Mesenchymal stem cell (in vitro differentiated cells and primary cell): ENCODE measurements at regions not wholly inside any gene's neighbourhood (a gene's known extent, or its start where the extent isn't known, plus 50 kb on each side); places are given as distances from the start of the nearest gene placed in this dataset.

Experiments
- DNase-seq: peaks from one replicate; pipeline ENCODE4 v3.0.0-alpha.2; 2013
- H2AFZ ChIP-seq: one replicate; pipeline ENCODE4 v1.6.1; 2013; ENCODE audit warnings: low read depth, mild to moderate bottlenecking, control low read depth, inconsistent platforms, low read length, moderate library complexity
- H2AK5ac ChIP-seq: 2 replicates; pipeline ENCODE4 v1.6.1; 2013; ENCODE audit warnings: low read length, moderate library complexity, mild to moderate bottlenecking, inconsistent platforms; ENCODE audit not compliant: severe bottlenecking
- H2BK120ac ChIP-seq: one replicate; pipeline ENCODE4 v1.6.1; 2013; ENCODE audit warnings: low read depth, mild to moderate bottlenecking, inconsistent platforms, low read length, moderate library complexity
- H2BK12ac ChIP-seq, 2 experiments: one replicate each; pipeline ENCODE4 v1.6.1; 2013; ENCODE audit warnings: inconsistent platforms in 2 of 2, low read length in 2 of 2, mild to moderate bottlenecking in 2 of 2, moderate library complexity in 2 of 2, control low read depth in 1 of 2
- H2BK15ac ChIP-seq: one replicate; pipeline ENCODE4 v1.6.1; 2013; ENCODE audit warnings: mild to moderate bottlenecking, low read depth, inconsistent platforms; ENCODE audit not compliant: poor library complexity, severe bottlenecking
- H2BK5ac ChIP-seq: 2 replicates; pipeline ENCODE4 v1.6.1; 2013; ENCODE audit warnings: low read depth, mild to moderate bottlenecking, low read length, control low read depth, inconsistent platforms; ENCODE audit not compliant: poor library complexity, severe bottlenecking
- H3K14ac ChIP-seq, 2 experiments: one replicate each; pipeline ENCODE4 v1.6.1; 2013; ENCODE audit warnings: inconsistent platforms in 2 of 2, low read length in 2 of 2, control low read depth in 1 of 2, mild to moderate bottlenecking in 1 of 2, moderate library complexity in 1 of 2
- H3K18ac ChIP-seq, 2 experiments: one replicate each; pipeline ENCODE4 v1.6.1; 2013; ENCODE audit warnings: inconsistent platforms in 2 of 2, low read length in 2 of 2, control low read depth in 1 of 2, low read depth in 1 of 2, mild to moderate bottlenecking in 1 of 2
- H3K23ac ChIP-seq, 2 experiments: one replicate each; pipeline ENCODE4 v1.6.1; 2013; ENCODE audit warnings: inconsistent platforms in 2 of 2, low read length in 2 of 2, mild to moderate bottlenecking in 2 of 2, moderate library complexity in 2 of 2, control low read depth in 1 of 2
- H3K27ac ChIP-seq: 2 replicates; pipeline ENCODE4 v1.5.1; 2013; ENCODE audit warnings: mild to moderate bottlenecking, moderate library complexity, low read length, control low read depth, inconsistent platforms; ENCODE audit not compliant: poor library complexity, severe bottlenecking
- H3K27me3 ChIP-seq, 2 experiments: 2 replicates each; pipeline versions ENCODE4 v1.6.1 to v1.7.0; 2013; ENCODE audit warnings: low read length in 2 of 2, mild to moderate bottlenecking in 2 of 2, moderate library complexity in 2 of 2, control low read depth in 1 of 2, inconsistent platforms in 1 of 2; ENCODE audit not compliant: control insufficient read depth in 1 of 2, insufficient read depth in 1 of 2
- H3K36me3 ChIP-seq, 2 experiments: 2 replicates each; pipeline versions ENCODE4 v1.6.1 to v1.7.0; 2013; ENCODE audit warnings: low read length in 2 of 2, control low read depth in 1 of 2, inconsistent platforms in 1 of 2, low read depth in 1 of 2, mild to moderate bottlenecking in 1 of 2; ENCODE audit not compliant: insufficient read depth in 2 of 2, control insufficient read depth in 1 of 2
- H3K4ac ChIP-seq, 2 experiments: one replicate each; pipeline ENCODE4 v1.6.1; 2013; ENCODE audit warnings: inconsistent platforms in 2 of 2, low read length in 2 of 2, mild to moderate bottlenecking in 2 of 2, moderate library complexity in 2 of 2, control low read depth in 1 of 2, low read depth in 1 of 2
- H3K4me1 ChIP-seq: 2 replicates; pipeline ENCODE4 v1.6.1; 2013; ENCODE audit warnings: low read depth, low read length, control low read depth; ENCODE audit not compliant: control insufficient read depth, insufficient read depth
- H3K4me2 ChIP-seq: 2 replicates; pipeline ENCODE4 v1.6.1; 2013; ENCODE audit warnings: low read length, mild to moderate bottlenecking, inconsistent platforms; ENCODE audit not compliant: poor library complexity, severe bottlenecking
- H3K4me3 ChIP-seq, 2 experiments: 2 replicates each; pipeline versions ENCODE4 v1.5.1 to v1.7.0; 2013; ENCODE audit warnings: low read length in 2 of 2, mild to moderate bottlenecking in 2 of 2, control low read depth in 1 of 2, low read depth in 1 of 2; ENCODE audit not compliant: insufficient read depth in 1 of 2
- H3K79me1 ChIP-seq: replicated peaks from 2 replicates; pipeline ENCODE4 v1.6.1; 2013; ENCODE audit warnings: mild to moderate bottlenecking, control low read depth, low read length, inconsistent platforms; ENCODE audit not compliant: poor library complexity, severe bottlenecking
- H3K9ac ChIP-seq: 2 replicates; pipeline ENCODE4 v1.7.0; 2013; ENCODE audit warnings: mild to moderate bottlenecking, low read length, moderate library complexity
- H3K9me3 ChIP-seq: 2 replicates; pipeline ENCODE4 v1.7.0; 2013; ENCODE audit warnings: mild to moderate bottlenecking, low read length; ENCODE audit not compliant: control insufficient read depth
- H4K8ac ChIP-seq: one replicate; pipeline ENCODE4 v1.6.1; 2013; ENCODE audit warnings: inconsistent platforms, mild to moderate bottlenecking, low read length, moderate library complexity
- H4K91ac ChIP-seq: one replicate; pipeline ENCODE4 v1.6.1; 2013; ENCODE audit warnings: mild to moderate bottlenecking, low read length, inconsistent platforms
- WGBS: methylation state at CpG from one replicate; pipeline ENCODE4 v1.1.7; 2013; ENCODE audit warnings: mixed read lengths; 5-methylcytosine and 5-hydroxymethylcytosine counted together

GRCh38 chr16:35687781-35688180, 2228.4 kb downstream of the TP53TG3F start:
- no peaks in the 10 kb centered on the region for H3K27me3 ChIP-seq
- no peak overlapping the region for H3K4me3 ChIP-seq
- no peak overlapping the region for H3K4me2 ChIP-seq
- H4K8ac ChIP-seq, result no peak overlapping the region
- H3K79me1 ChIP-seq, result no peaks in the 10 kb centered on the region
- no peak overlapping the region for H3K4ac ChIP-seq
- H2BK12ac ChIP-seq, result no peak overlapping the region
- no peak overlapping the region for H2AK5ac ChIP-seq
- no peak overlapping the region for H3K18ac ChIP-seq
- H4K91ac ChIP-seq, result no peak overlapping the region
- no peak overlapping the region for H2BK5ac ChIP-seq
- no peaks in the 10 kb centered on the region for H3K4me1 ChIP-seq
- H2AFZ ChIP-seq, result no peak overlapping the region
- H3K9ac ChIP-seq, result no peak overlapping the region
- WGBS, result 47% methylated on average over 5 of the region's 5 CpGs
- no peaks in the 10 kb centered on the region for H3K36me3 ChIP-seq
- no peak overlapping the region for H3K27ac ChIP-seq
- no peak overlapping the region for H3K23ac ChIP-seq
- H2BK15ac ChIP-seq, result no peak overlapping the region
- no peak overlapping the region for H3K14ac ChIP-seq
- no peak overlapping the region for H2BK120ac ChIP-seq
- DNase-seq, result no peak
- peaks cover 2% of the 10 kb centered on the region for H3K9me3 ChIP-seq

DNA sequence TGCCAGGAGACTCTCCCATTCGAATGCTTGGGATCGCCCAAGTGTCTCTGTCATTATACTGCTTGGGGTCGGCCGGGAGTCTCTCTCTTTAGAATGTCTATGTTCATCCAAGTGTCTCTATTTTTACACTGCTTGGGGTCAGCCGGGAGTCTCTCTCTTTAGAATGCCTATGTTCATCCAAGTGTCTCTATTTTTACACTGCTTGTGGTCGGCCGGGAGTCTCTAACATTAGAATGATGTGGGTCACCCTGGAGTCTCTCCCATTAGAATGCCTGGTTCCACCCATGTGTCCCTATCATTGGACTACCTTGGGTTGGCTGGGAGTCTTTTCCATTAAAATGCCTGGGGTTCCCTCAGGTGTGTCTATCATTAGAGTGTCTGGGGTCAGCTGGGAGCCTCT, 2230.4 kb downstream of the TP53TG3F start:
- Histone ChIP-seq H3K4me1 (no peaks in the 10 kb centered on the region), H2BK120ac (no peak overlapping the region), H3K36me3 (no peaks in the 10 kb centered on the region), H3K18ac (no peak overlapping the region), H3K9ac (no peak overlapping the region), H3K9me3 (peaks cover 2% of the 10 kb centered on the region), H3K4me2 (no peak overlapping the region), H3K79me1 (no peaks in the 10 kb centered on the region), H2BK15ac (no peak overlapping the region), H3K4ac (no peak overlapping the region), H3K23ac (no peak overlapping the region), H2AK5ac (no peak overlapping the region), H4K91ac (no peak overlapping the region), H3K27me3 (no peaks in the 10 kb centered on the region), H2AFZ (no peak overlapping the region), H3K4me3 (no peak overlapping the region), H2BK12ac (no peak overlapping the region), H2BK5ac (no peak overlapping the region), H3K27ac (no peak overlapping the region), H4K8ac (no peak overlapping the region), H3K14ac (no peak overlapping the region)
- 82% methylated on average over 7 of the region's 7 CpGs for WGBS
- DNase-seq, result no peak

- H4K8ac ChIP-seq, result no peak overlapping the region
- no peaks in the 10 kb centered on the region for H3K79me1 ChIP-seq
- no peak overlapping the region for H2BK120ac ChIP-seq
- no peak overlapping the region for H2BK12ac ChIP-seq
- no peaks in the 10 kb centered on the region for H3K4me1 ChIP-seq
- H3K14ac ChIP-seq, result no peak overlapping the region
- peaks cover 2% of the 10 kb centered on the region for H3K9me3 ChIP-seq
- no peak for DNase-seq
- no peak overlapping the region for H3K4ac ChIP-seq
- H2AK5ac ChIP-seq, result no peak overlapping the region
- no peak overlapping the region for H3K4me3 ChIP-seq
- H3K4me2 ChIP-seq, result no peak overlapping the region
- no peak overlapping the region for H2BK5ac ChIP-seq
- H2BK15ac ChIP-seq, result no peak overlapping the region
- no peaks in the 10 kb centered on the region for H3K27me3 ChIP-seq
- no peak overlapping the region for H3K18ac ChIP-seq
- H2AFZ ChIP-seq, result no peak overlapping the region
- H3K36me3 ChIP-seq, result no peaks in the 10 kb centered on the region
- no peak overlapping the region for H4K91ac ChIP-seq
- no peak overlapping the region for H3K27ac ChIP-seq
- H3K23ac ChIP-seq, result no peak overlapping the region
- no peak overlapping the region for H3K9ac ChIP-seq
- 77% methylated on average over 8 of the region's 8 CpGs for WGBS
These were observed 2231.0 kb downstream of the TP53TG3F start for GRCh38 chr16:35690413-35690812.

GRCh38 chr16:35691057-35691456, 2231.6 kb downstream of the TP53TG3F start:
- Histone ChIP-seq H4K8ac (no peak overlapping the region), H4K91ac (no peak overlapping the region), H3K4ac (no peak overlapping the region), H3K27ac (no peak overlapping the region), H3K14ac (no peak overlapping the region), H2AK5ac (no peak overlapping the region), H3K36me3 (no peaks in the 10 kb centered on the region), H3K9ac (no peak overlapping the region), H2BK5ac (no peak overlapping the region), H2BK15ac (no peak overlapping the region), H3K23ac (no peak overlapping the region), H3K4me1 (no peaks in the 10 kb centered on the region), H3K27me3 (no peaks in the 10 kb centered on the region), H3K4me3 (no peak overlapping the region), H2AFZ (no peak overlapping the region), H3K18ac (no peak overlapping the region), H2BK120ac (no peak overlapping the region), H3K9me3 (peaks cover 5% of the 10 kb centered on the region), H3K79me1 (no peaks in the 10 kb centered on the region), H2BK12ac (no peak overlapping the region), H3K4me2 (no peak overlapping the region)
- no peak for DNase-seq
- WGBS, result 60% methylated on average over 5 of the region's 5 CpGs
